ENCODE measurements at regions not wholly inside any gene's neighbourhood (a gene's known extent, or its start where the extent isn't known, plus 50 kb on each side); places are given as distances from the start of the nearest gene placed in this dataset.

DNA sequence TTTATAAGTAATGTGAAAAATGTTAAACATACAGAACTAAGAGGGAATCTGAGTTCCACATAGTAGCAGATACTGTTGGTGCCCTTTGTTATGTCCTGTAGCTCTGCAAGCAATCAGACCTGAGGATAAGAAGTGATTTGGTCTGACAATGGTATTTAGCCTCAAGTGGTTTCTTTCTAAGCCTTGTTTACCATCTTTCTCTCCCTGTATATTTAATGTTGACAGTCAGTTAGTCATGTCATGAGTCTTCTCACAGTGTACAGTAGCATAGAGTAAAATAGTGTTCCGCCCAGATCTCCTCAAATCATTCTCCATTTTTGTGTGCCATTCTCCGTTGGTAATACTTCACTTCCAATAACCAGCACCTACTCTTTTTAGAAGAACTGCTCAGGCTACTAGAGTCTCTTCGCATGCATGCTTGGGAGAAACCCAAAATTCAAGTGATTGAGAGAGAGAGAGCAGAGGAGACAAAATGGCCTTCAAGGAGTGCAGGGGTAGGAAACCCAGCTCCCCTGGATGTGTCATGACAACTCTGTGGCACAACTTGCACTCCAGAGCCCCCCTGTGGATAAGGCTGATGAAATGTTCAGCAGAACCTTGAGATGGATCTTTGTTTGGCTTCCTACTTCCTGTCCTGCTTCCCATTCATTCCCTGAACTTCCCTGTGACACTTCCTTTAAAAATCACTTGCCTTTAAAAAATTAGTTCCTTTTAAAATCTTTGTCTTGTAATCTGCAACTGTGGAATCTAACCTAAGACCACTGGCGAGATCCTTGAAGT is 129.2 kb upstream of the FST start:
- TF ChIP-seq EZH2 (IDR thresholded peaks at IDR 0.05; ENCODE audit: insufficient read depth, poor library complexity, severe bottlenecking) (no peak), EZH2phosphoT487 (IDR thresholded peaks at IDR 0.05; ENCODE audit: insufficient read depth, low read depth) (no peak)

Data from GM23248 (cell line).